ENCODE measurements at regions not wholly inside any gene's neighbourhood (a gene's known extent, or its start where the extent isn't known, plus 50 kb on each side); places are given as distances from the start of the nearest gene placed in this dataset.

GRCh38 chr13:54636231-54636630 lies 1607.6 kb downstream of the OLFM4 start:
- Histone ChIP-seq H3K4me3 (ENCODE audit: low read length in 2 of 2) (no peak overlapping the region), H3K9ac (ENCODE audit: low read depth in 1 of 2, low read length in 2 of 2) (no peak overlapping the region), H3K4me1 (ENCODE audit: control insufficient read depth in 2 of 2, insufficient read depth in 2 of 2, low read length in 2 of 2) (no peaks in the 10 kb centered on the region), H3K27me3 (ENCODE audit: control insufficient read depth in 2 of 2, insufficient read depth in 2 of 2, low read length in 2 of 2) (no peaks in the 10 kb centered on the region), H3K27ac (ENCODE audit: low read depth in 2 of 2, low read length in 2 of 2) (no peak overlapping the region), H3K9me3 (ENCODE audit: control insufficient read depth in 2 of 2, low read length in 2 of 2) (no peaks in the 10 kb centered on the region), H3K36me3 (ENCODE audit: control insufficient read depth in 2 of 2, insufficient read depth in 2 of 2, low read length in 2 of 2) (no peaks in the 10 kb centered on the region)

- no peaks in the 10 kb centered on the region for H3K27me3 ChIP-seq (ENCODE audit: control insufficient read depth in 2 of 2, insufficient read depth in 2 of 2, low read length in 2 of 2)
Observed at GRCh38 chr13:54637366-54637765, 1608.8 kb downstream of the OLFM4 start.

GRCh38 chr13:54640719-54641118 lies 1612.1 kb downstream of the OLFM4 start:
- H3K9ac ChIP-seq (ENCODE audit: low read depth in 1 of 2, low read length in 2 of 2): no peak overlapping the region

More at GRCh38 chr13:54637366-54637765, 1608.8 kb downstream of the OLFM4 start:
- Histone ChIP-seq H3K4me1 (ENCODE audit: control insufficient read depth in 2 of 2, insufficient read depth in 2 of 2, low read length in 2 of 2) (no peaks in the 10 kb centered on the region), H3K4me3 (ENCODE audit: low read length in 2 of 2) (no peak overlapping the region), H3K36me3 (ENCODE audit: control insufficient read depth in 2 of 2, insufficient read depth in 2 of 2, low read length in 2 of 2) (no peaks in the 10 kb centered on the region), H3K27ac (ENCODE audit: low read depth in 2 of 2, low read length in 2 of 2) (no peak overlapping the region), H3K9ac (ENCODE audit: low read depth in 1 of 2, low read length in 2 of 2) (no peak overlapping the region), H3K9me3 (ENCODE audit: control insufficient read depth in 2 of 2, low read length in 2 of 2) (no peaks in the 10 kb centered on the region)

GRCh38 chr13:54643863-54644262 lies 1615.2 kb downstream of the OLFM4 start:
- Histone ChIP-seq H3K9me3 (ENCODE audit: control insufficient read depth in 2 of 2, low read length in 2 of 2) (no peaks in the 10 kb centered on the region), H3K36me3 (ENCODE audit: control insufficient read depth in 2 of 2, insufficient read depth in 2 of 2, low read length in 2 of 2) (no peaks in the 10 kb centered on the region), H3K4me3 (ENCODE audit: low read length in 2 of 2) (no peak overlapping the region), H3K27ac (ENCODE audit: low read depth in 2 of 2, low read length in 2 of 2) (no peak overlapping the region), H3K27me3 (ENCODE audit: control insufficient read depth in 2 of 2, insufficient read depth in 2 of 2, low read length in 2 of 2) (no peaks in the 10 kb centered on the region), H3K9ac (ENCODE audit: low read depth in 1 of 2, low read length in 2 of 2) (no peak overlapping the region), H3K4me1 (ENCODE audit: control insufficient read depth in 2 of 2, insufficient read depth in 2 of 2, low read length in 2 of 2) (no peaks in the 10 kb centered on the region)

More at GRCh38 chr13:54640719-54641118, 1612.1 kb downstream of the OLFM4 start:
- Histone ChIP-seq H3K27me3 (ENCODE audit: control insufficient read depth in 2 of 2, insufficient read depth in 2 of 2, low read length in 2 of 2) (no peaks in the 10 kb centered on the region), H3K27ac (ENCODE audit: low read depth in 2 of 2, low read length in 2 of 2) (no peak overlapping the region), H3K36me3 (ENCODE audit: control insufficient read depth in 2 of 2, insufficient read depth in 2 of 2, low read length in 2 of 2) (no peaks in the 10 kb centered on the region), H3K9me3 (ENCODE audit: control insufficient read depth in 2 of 2, low read length in 2 of 2) (no peaks in the 10 kb centered on the region), H3K4me3 (ENCODE audit: low read length in 2 of 2) (no peak overlapping the region), H3K4me1 (ENCODE audit: control insufficient read depth in 2 of 2, insufficient read depth in 2 of 2, low read length in 2 of 2) (no peaks in the 10 kb centered on the region)

- no peak overlapping the region for H3K4me3 ChIP-seq (ENCODE audit: low read length in 2 of 2)
- no peaks in the 10 kb centered on the region for H3K27me3 ChIP-seq (ENCODE audit: control insufficient read depth in 2 of 2, insufficient read depth in 2 of 2, low read length in 2 of 2)
- H3K4me1 ChIP-seq (ENCODE audit: control insufficient read depth in 2 of 2, insufficient read depth in 2 of 2, low read length in 2 of 2): no peaks in the 10 kb centered on the region
- no peaks in the 10 kb centered on the region for H3K9me3 ChIP-seq (ENCODE audit: control insufficient read depth in 2 of 2, low read length in 2 of 2)
- no peak overlapping the region for H3K9ac ChIP-seq (ENCODE audit: low read depth in 1 of 2, low read length in 2 of 2)
- no peak overlapping the region for H3K27ac ChIP-seq (ENCODE audit: low read depth in 2 of 2, low read length in 2 of 2)
- H3K36me3 ChIP-seq (ENCODE audit: control insufficient read depth in 2 of 2, insufficient read depth in 2 of 2, low read length in 2 of 2): no peaks in the 10 kb centered on the region
Observed at GRCh38 chr13:54647275-54647674, 1618.7 kb downstream of the OLFM4 start.

- H3K36me3 ChIP-seq (ENCODE audit: control insufficient read depth in 2 of 2, insufficient read depth in 2 of 2, low read length in 2 of 2): no peaks in the 10 kb centered on the region
- H3K27ac ChIP-seq (ENCODE audit: low read depth in 2 of 2, low read length in 2 of 2): no peak overlapping the region
- no peaks in the 10 kb centered on the region for H3K27me3 ChIP-seq (ENCODE audit: control insufficient read depth in 2 of 2, insufficient read depth in 2 of 2, low read length in 2 of 2)
- H3K4me1 ChIP-seq (ENCODE audit: control insufficient read depth in 2 of 2, insufficient read depth in 2 of 2, low read length in 2 of 2): no peaks in the 10 kb centered on the region
- H3K9me3 ChIP-seq (ENCODE audit: control insufficient read depth in 2 of 2, low read length in 2 of 2): peaks cover under 1 to 2% of the 10 kb centered on the region in 2 donors
- H3K4me3 ChIP-seq (ENCODE audit: low read length in 2 of 2): no peak overlapping the region
- H3K9ac ChIP-seq (ENCODE audit: low read depth in 1 of 2, low read length in 2 of 2): no peak overlapping the region
Observed at GRCh38 chr13:54657588-54657987, 1629.0 kb downstream of the OLFM4 start.

- no peaks in the 10 kb centered on the region for H3K4me1 ChIP-seq (ENCODE audit: control insufficient read depth in 2 of 2, insufficient read depth in 2 of 2, low read length in 2 of 2)
- H3K4me3 ChIP-seq (ENCODE audit: low read length in 2 of 2): no peak overlapping the region
- H3K27me3 ChIP-seq (ENCODE audit: control insufficient read depth in 2 of 2, insufficient read depth in 2 of 2, low read length in 2 of 2): no peaks in the 10 kb centered on the region
- H3K9me3 ChIP-seq (ENCODE audit: control insufficient read depth in 2 of 2, low read length in 2 of 2): peaks cover 0 to 2% of the 10 kb centered on the region in 2 donors
- H3K36me3 ChIP-seq (ENCODE audit: control insufficient read depth in 2 of 2, insufficient read depth in 2 of 2, low read length in 2 of 2): no peaks in the 10 kb centered on the region
- no peak overlapping the region for H3K27ac ChIP-seq (ENCODE audit: low read depth in 2 of 2, low read length in 2 of 2)
- H3K9ac ChIP-seq (ENCODE audit: low read depth in 1 of 2, low read length in 2 of 2): no peak overlapping the region
Observed at GRCh38 chr13:54658771-54659170, 1630.2 kb downstream of the OLFM4 start.

- H3K4me3 ChIP-seq (ENCODE audit: low read length in 2 of 2): no peak overlapping the region
- no peak overlapping the region for H3K9ac ChIP-seq (ENCODE audit: low read depth in 1 of 2, low read length in 2 of 2)
- H3K9me3 ChIP-seq (ENCODE audit: control insufficient read depth in 2 of 2, low read length in 2 of 2): peaks cover 0 to 2% of the 10 kb centered on the region in 2 donors
- no peak overlapping the region for H3K27ac ChIP-seq (ENCODE audit: low read depth in 2 of 2, low read length in 2 of 2)
- H3K4me1 ChIP-seq (ENCODE audit: control insufficient read depth in 2 of 2, insufficient read depth in 2 of 2, low read length in 2 of 2): no peaks in the 10 kb centered on the region
- no peaks in the 10 kb centered on the region for H3K36me3 ChIP-seq (ENCODE audit: control insufficient read depth in 2 of 2, insufficient read depth in 2 of 2, low read length in 2 of 2)
- no peaks in the 10 kb centered on the region for H3K27me3 ChIP-seq (ENCODE audit: control insufficient read depth in 2 of 2, insufficient read depth in 2 of 2, low read length in 2 of 2)
Observed at GRCh38 chr13:54660277-54660676, 1631.7 kb downstream of the OLFM4 start.

- Histone ChIP-seq H3K9ac (ENCODE audit: low read depth in 1 of 2, low read length in 2 of 2) (no peak overlapping the region), H3K27me3 (ENCODE audit: control insufficient read depth in 2 of 2, insufficient read depth in 2 of 2, low read length in 2 of 2) (no peaks in the 10 kb centered on the region), H3K9me3 (ENCODE audit: control insufficient read depth in 2 of 2, low read length in 2 of 2) (peaks cover 0 to 3% of the 10 kb centered on the region in 2 donors), H3K27ac (ENCODE audit: low read depth in 2 of 2, low read length in 2 of 2) (no peak overlapping the region), H3K4me1 (ENCODE audit: control insufficient read depth in 2 of 2, insufficient read depth in 2 of 2, low read length in 2 of 2) (no peaks in the 10 kb centered on the region), H3K4me3 (ENCODE audit: low read length in 2 of 2) (no peak overlapping the region), H3K36me3 (ENCODE audit: control insufficient read depth in 2 of 2, insufficient read depth in 2 of 2, low read length in 2 of 2) (no peaks in the 10 kb centered on the region)
Observed at GRCh38 chr13:54676526-54677113, 1648.0 kb downstream of the OLFM4 start.

- Histone ChIP-seq H3K36me3 (ENCODE audit: control insufficient read depth in 2 of 2, insufficient read depth in 2 of 2, low read length in 2 of 2) (no peaks in the 10 kb centered on the region), H3K4me1 (ENCODE audit: control insufficient read depth in 2 of 2, insufficient read depth in 2 of 2, low read length in 2 of 2) (no peaks in the 10 kb centered on the region)
Observed at GRCh38 chr13:54682184-54682583, 1653.6 kb downstream of the OLFM4 start.

GRCh38 chr13:54687173-54687572 lies 1658.6 kb downstream of the OLFM4 start:
- Histone ChIP-seq H3K4me1 (ENCODE audit: control insufficient read depth in 2 of 2, insufficient read depth in 2 of 2, low read length in 2 of 2) (no peaks in the 10 kb centered on the region), H3K4me3 (ENCODE audit: low read length in 2 of 2) (no peak overlapping the region), H3K27ac (ENCODE audit: low read depth in 2 of 2, low read length in 2 of 2) (no peak overlapping the region), H3K36me3 (ENCODE audit: control insufficient read depth in 2 of 2, insufficient read depth in 2 of 2, low read length in 2 of 2) (no peaks in the 10 kb centered on the region), H3K27me3 (ENCODE audit: control insufficient read depth in 2 of 2, insufficient read depth in 2 of 2, low read length in 2 of 2) (no peaks in the 10 kb centered on the region), H3K9me3 (ENCODE audit: control insufficient read depth in 2 of 2, low read length in 2 of 2) (no peaks in the 10 kb centered on the region), H3K9ac (ENCODE audit: low read depth in 1 of 2, low read length in 2 of 2) (no peak overlapping the region)

More at GRCh38 chr13:54682184-54682583, 1653.6 kb downstream of the OLFM4 start:
- Histone ChIP-seq H3K27me3 (ENCODE audit: control insufficient read depth in 2 of 2, insufficient read depth in 2 of 2, low read length in 2 of 2) (no peaks in the 10 kb centered on the region), H3K4me3 (ENCODE audit: low read length in 2 of 2) (no peak overlapping the region), H3K9ac (ENCODE audit: low read depth in 1 of 2, low read length in 2 of 2) (no peak overlapping the region), H3K27ac (ENCODE audit: low read depth in 2 of 2, low read length in 2 of 2) (no peak overlapping the region), H3K9me3 (ENCODE audit: control insufficient read depth in 2 of 2, low read length in 2 of 2) (no peaks in the 10 kb centered on the region)

Data from mucosa of rectum (tissue), 2 donors.